ELR (cell line): ENCODE measurements at regions not wholly inside any gene's neighbourhood (a gene's known extent, or its start where the extent isn't known, plus 50 kb on each side); places are given as distances from the start of the nearest gene placed in this dataset.
"Not testable (repeated sequence)": the region's sequence is repeated elsewhere in the genome, so short reads cannot be mapped to it uniquely, and the experiment has no call there.

ENCODE experiments used
- DNase-seq: peaks from one replicate; pipeline ENCODE4 v3.0.0-alpha.2; 2015; ENCODE audit warnings: low read depth

DNA sequence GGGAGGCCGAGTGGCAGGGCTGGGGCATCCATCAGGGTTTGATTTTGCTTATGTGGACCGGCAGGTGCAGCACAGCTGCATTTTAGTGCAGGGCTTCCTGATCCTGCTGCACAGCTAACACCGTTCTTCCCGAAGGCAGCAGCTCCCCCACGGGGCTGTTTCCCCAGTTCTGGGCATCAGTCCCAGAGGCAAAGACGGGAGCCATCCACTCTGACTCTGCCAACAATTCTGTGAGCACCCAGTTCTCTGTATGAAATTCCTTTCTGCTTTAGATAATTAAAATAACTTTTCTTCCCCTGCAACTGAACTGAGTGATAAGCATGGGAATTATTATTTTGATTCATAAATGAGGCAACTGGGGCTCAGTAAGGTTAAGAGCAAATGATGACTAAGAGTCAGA, 262.9 kb upstream of the ATP10A start:
- no peak for DNase-seq

DNA sequence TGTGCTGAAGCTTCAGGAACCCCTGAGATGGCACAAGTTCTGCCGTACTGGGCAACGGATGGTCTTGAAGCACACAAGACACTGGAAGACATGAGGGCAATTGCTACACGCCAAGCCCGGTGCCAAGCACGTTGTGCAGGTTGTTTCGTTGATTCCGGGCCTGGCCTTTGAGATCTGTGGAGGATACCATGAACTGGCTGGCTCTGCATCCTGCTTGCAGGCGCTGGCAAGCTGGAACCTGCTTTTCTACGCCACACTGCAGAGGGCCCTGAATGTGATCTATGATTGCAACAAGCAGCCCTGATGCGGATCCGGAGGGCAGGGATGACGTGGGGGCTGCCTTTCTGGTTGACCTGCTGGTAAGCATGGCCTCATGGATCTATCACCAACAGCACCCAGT, 262.5 kb upstream of the ATP10A start:
- DNase-seq: no peak

DNA sequence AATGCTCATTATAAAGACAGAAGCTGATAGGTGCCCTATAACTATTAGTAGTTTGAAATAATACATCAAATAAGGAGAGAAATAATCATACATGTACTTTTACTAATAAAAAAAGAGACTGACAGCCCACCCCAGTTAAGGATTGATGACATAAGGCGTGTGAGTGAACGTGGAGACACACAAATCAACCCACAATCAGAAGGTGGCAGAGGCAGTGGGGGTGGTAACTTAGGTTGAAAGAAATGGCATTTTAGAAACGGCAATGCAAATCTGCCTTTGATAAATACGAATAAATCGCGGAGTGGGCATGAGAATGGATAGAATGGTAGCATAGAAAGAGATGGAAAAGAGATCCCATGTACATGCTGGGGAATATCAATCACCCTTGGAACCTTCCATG, 256.2 kb upstream of the ATP10A start:
- no peak for DNase-seq

DNA sequence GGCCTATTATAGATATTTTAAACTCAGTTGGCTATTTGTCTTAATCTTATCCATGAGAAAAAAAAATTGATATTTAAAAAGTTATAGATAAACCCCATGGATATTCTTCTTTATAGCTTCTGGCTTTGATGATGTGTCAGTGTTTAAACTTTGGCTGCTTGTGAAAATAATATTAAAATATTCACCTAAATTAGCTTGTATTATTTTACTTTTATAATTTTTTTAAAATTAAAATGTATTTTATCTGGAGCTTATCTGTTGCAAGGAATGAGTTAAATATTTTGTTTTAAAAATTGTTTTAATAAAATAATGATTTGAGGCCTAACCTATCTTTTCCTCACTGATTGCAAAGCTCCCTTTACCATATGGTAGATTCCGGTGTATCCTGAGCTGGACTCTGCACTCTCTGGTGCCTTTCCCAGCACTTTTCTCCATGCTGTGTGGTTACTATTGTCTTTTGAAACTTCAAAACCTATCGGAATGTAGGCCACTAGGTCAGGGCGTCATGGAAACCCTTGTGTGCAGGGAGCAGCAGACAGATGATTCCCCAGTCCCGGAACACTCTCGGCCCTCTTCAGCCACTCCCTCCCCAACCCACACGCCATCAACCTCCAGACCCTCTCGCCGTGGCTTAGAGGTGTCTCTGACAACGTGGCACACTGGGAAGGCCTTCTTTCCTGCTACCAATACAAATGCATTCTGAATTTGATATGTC, 252.3 kb upstream of the ATP10A start:
- no peak for DNase-seq

DNA sequence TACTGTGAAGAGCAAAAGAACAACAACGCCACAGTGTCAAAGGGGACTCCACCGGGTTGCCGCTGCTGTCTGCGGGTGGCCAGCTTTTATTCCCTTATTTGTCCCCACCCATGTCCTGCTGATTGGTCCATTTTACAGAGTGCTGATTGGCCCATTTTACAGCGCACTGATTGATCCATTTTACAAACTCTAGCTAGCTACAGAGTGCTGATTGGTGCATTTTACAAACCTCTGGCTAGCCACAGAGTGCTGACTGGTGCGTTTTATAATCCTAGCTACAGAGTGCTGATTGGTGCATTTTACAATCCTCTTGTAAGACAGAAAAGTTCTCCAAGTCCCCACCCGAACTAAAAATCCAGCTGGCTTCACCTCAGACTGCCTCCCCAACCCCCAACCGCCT, 251.0 kb upstream of the ATP10A start:
- not testable (repeated sequence) for DNase-seq

DNA sequence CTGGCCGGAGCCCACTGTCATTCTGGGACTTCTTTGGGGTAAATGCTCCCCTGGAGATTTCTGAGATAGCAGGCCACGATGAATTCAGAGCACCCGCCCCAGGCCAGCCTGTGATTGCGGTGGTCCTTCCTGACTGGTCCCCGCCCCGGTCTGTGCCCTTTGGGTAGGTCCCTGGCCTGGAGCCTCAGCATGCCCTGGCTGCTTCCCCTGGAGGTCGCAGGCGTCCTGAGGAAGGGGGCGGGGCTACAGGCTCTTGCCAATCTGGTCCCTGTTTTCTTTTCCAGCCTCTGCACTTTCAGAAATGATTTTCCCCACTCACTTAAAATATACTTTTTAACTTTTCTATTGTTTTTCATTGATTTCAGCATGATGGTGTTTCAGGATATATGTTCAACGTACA, 250.2 kb upstream of the ATP10A start:
- DNase-seq: no peak

DNA sequence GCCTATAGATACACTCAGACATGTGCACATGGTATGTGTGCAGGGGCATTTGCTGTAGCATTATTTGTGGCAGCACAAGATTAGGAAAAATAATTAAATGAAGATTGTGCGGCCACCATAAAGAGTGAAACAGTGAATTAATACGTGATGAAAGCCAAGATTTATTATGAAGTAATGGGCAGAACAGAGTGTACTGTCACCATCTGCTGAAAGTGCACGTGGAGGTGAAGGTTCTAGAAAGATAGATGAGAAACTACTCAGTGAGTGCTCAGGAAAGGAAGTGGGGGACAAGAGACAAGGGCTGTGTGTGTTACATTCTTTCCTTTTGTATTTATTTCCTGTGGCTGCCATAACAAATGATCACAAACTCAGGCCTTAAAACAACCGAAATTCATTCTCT, 246.1 kb upstream of the ATP10A start:
- no peak for DNase-seq

DNA sequence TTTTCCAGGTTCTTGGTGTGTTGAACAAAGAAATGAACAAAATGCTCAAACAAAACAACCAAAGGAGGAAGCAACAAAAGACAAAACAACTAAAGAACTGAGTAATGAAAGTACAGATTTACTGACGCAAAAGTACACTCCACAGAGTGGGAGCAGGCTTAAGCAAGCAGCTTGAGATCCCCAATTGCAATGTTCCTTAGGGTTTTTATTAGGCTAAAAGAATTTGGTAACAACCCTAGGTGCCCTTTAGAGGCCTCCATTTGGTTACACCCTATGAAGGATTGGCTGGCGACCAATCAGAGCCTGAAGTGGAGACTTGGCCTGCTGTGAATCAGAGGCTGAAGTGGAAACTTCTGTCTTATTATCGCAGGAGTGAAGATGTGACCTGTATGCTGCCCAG, 243.4 kb upstream of the ATP10A start:
- DNase-seq: no peak

DNA sequence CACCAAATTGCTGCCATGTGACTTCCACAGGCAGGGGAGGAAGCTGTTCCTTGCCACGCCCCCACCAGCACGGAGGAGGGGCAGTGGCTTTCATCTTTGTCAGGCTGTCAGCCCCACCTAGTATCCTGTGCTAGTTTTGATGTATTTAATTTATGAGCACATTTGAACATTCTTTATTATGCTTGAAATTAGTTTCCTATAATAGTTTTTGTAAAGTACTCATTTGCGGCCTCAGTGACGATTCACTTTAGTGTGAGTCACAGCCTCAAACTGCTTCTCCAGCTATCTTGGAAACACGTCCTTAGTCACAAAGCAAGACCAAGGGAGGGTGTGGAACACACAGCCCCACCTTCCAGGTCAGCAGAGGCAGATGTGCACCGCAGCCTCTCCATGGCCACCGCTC, 239.9 kb upstream of the ATP10A start:
- DNase-seq: no peak

DNA sequence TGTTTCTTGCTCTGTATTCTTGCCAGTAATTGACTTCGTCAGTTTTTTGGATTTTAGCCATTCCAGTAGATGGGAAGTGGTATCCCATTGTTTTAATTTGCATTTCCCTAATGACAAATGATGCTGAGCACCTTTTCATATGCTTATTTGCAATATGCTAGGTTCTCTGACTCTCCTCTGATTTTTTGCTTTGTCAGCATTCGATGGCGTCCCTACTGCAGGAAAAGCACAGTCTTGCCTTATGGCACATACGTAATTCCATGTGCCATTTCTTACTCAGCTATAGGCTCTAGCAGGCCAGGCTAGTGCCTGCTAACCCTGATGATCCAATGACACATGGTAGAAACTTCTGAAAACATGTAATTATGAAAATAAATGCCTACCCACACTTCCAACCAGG, 239.2 kb upstream of the ATP10A start:
- DNase-seq: no peak

DNA sequence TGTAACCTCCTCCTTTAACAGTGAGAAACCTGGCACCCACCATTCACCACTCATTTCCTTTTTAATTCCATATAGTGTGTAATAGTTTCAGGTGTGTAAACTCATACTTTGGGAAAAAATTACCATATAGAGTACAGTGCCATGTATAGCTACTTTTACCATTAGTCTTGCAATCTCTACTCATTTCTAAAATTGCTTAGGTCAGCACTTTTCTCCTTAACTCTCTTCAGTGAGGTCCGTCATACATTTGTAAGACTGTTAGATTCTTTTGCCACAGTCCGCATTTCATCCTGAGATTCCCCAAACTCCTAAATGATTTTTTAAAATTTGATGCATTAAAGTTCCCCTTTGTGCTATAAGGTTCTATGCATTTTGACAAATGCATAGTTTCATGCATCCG, 238.3 kb upstream of the ATP10A start:
- no peak for DNase-seq

DNA sequence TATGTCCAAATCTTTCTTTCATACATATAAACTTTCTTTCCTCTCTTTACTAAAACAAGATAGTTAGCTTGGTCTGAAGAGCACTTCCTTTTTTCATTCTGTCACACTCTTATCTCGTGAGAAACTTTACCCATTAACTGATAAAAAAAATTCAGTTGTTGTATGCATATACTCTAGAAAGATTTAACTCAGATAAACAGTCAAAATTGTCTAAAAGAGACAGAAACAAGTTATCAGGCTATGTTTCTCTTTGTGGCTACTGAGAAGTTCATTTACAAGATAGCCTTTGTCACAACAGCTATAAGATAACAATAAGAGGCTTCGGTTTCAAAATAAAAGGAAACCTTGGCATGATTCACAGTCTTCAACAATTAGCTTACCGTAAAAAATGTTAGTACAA, 235.7 kb upstream of the ATP10A start:
- no peak for DNase-seq

DNA sequence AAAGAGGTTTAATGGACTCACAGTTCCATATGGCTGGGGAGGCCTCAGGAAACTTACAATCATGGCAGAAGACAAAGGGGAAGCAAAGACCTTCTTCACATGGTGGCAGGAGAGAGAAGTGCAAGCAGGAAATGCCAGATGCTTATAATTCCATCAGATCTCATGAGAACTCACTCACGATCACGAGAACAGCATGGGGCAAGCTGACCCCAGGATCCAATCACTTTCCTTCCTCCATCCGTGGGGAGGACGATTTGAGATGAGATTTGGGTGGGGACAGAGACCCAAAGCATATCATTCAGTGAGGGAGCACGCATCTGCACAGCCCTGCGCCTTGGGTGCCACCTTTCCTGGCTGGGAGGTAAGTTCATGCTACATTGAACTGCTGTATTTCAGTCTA, 234.1 kb upstream of the ATP10A start:
- no peak for DNase-seq

DNA sequence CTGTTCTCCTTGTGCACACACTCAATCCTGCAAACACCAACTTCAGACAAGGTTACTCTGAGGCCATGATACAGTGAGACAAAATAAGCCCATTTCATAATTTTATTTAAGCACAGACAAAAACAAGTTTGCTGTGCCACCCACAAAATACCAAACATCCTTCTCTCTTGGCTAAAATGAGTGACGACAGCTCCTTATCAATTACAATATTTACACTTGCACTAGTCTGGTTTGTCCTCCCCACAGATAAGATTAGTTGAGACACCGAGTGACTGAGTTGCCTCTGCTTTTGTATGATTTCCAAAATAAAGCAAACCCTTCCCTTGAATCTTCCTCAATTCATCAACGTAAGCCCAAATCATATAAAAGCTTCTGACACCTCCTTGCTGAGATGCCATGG, 233.5 kb upstream of the ATP10A start:
- no peak for DNase-seq

DNA sequence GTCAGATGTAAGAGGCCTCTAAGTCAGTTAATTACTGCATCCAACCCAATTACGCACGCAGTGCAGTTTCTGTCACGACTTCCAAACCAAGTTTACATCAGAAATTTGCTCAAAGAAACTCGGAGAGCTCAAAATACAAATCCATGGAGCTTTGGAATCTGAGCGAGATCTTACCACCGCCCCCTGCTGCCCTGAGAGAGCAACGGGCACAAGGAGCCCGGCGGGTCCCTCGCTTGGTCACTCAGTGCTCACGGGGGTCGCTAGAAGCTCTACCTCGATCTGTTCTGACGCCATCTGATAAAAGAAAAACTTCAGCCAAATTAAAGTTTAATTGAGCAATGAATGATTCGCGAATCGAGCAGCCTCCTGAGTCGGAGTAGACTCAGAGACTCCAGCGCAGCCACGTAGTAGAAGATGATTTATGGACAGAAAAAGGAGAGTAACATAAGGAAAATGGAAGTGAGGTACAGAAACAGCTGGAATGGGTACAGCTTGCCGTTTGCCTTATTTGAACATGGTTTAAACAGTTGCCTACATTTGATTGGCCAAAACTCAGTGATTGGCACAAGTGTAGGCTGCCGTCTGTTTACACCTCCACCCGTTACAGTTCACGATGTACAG, 232.7 kb upstream of the ATP10A start:
- DNase-seq: no peak

DNA sequence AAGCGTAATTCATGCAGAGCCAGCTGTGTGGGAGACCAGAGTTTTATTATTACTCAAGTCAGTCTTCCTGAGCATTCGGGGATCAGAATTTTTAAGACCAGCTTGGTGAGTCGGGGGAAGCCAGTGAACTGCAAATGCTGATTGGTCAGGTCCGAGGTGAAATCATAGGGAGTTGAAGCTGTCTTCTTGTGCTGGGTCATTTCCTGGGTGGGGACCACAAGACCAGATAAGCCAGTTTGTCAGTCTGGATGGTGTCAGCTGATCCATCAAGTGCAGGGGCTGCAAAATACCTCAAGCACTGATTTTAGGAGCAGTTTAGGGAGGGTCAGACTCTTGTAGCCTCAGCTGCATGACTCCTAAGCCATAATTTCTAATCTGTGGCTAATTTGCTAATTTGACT, 228.1 kb upstream of the ATP10A start:
- DNase-seq: no peak

DNA sequence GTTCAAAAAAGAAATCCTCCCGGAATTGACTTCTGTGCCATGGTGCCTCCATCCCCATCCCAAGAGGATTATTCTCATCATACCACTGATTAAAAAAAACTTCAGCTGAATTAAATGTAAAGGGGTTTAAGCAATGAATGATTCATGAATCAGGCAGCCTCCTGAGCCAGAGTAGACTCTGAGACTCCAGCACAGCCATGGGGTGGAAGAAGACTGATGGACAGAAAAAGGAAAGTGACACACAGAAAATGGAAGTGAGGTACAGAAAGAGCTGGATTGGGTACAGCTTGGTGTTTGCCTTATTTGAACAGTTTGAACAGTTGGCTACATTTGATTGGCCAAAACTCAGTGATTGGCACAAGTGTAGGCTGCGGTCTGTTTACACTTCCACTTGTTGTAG, 224.8 kb upstream of the ATP10A start:
- DNase-seq: no peak

DNA sequence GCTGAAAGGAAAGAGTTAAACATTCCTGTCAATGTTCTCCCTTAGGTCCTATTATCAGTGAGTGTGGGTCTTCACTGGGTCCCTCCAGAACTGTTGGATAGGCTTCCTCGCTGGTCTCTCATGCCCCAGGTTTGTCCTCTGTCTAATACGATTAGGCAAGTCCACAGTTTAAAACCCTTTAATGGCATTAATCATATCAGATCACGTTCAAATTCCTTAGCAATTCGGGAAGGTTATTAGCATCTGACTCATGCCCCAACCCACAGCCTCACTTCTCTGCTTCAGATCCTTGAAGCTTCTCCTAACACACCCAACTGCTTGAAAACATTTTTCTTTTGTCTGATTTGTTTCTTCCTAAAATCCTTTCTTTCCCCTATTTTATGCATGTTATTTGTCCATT, 224.3 kb upstream of the ATP10A start:
- DNase-seq: peak; percentile 1

DNA sequence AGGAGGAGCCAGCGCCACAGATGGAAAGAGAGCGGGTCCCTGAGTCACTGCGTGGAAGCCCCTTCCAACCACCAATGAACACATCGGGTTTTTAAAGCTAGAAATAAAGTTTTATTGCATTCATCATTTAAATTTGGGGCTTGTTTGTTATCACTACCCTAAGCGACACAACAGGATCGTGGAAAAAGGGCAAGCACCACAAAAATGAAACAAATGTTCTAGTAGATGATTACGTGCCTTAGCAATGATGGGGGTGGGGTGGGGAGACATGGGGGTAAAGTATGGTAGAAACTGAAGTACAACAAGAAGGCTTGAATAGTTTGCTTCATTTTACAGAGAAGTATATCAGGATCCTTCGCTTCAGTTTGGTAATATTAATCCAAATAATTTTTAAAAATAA, 221.6 kb upstream of the ATP10A start:
- DNase-seq: no peak

DNA sequence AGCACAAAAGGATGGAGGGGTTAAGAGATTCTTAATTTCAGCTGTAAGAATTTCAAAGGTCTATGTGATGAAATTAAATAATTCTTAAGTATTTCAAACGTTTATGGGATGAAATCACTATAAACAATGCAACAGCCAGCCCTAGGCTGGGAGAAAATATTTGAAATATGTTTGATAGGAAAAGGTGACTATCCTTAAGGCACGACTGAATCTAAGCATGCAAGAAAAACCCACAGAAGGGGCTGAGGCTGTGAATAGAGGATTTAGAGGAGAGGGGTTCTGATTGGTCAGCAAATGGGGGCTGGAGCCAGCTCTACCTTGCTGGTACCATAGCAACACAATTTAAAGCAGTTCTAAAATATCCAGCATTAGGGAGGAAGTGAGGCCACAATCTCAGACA, 220.8 kb upstream of the ATP10A start:
- no peak for DNase-seq

DNA sequence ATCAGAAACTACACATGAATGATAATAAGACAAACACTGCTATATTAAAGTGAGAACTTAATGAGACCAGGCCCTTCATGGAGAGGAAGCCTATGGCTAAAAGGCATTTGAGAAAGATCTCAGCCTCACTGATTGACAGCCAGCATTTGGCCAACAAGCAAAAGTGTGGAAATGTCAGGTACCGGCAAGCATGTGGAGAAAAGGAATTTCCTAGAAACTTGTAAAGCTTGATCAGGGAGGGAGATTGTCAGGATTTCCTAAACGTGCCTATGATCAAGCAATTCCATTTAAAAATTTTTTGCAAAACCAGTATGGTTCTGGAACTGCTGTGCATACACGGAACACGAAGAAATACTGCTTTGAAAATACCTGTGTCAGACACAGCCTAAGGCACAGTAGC, 220.3 kb upstream of the ATP10A start:
- DNase-seq: no peak

DNA sequence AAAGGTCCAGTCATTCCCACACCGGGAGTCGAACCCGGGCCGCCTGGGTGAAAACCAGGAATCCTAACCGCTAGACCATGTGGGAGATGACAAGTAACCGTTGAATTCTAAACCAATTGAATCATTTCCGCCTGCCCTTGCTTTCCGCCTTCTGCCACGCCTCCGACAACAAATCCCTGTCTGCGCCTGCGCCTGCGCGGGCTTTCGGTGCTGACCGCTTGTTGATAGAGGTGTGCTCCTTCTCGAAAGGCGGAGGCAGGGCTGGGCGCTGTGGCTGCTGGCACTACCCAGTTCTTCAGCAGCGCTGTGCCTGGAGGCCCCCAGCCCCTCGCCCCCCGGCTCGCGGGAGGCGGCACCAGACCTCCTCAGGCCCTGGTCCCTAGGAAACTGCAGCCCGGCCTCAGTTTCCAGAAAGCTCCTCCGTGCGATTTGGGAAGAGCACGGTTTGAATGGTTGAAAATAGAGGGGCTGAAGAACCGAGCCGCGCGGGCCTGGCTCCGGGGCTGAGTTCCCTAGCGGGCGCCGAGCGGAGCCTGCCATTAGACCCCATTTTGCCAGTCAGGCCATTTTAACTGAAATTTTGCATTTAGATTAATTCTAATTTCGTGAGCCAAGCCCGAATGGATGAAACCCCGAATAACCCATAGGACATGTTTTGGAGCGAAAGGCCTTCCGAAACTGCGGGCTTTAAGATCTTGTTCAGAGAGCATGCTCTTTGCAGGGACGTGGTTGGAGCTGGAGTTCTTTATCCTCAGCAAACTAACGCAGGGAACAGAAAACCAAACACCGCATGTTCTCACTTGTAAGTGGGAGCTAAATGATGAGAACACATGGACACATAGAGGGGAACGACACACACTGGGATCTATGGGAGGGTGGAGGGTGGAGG, 219.3 kb upstream of the ATP10A start:
- peak; percentile 89 for DNase-seq

DNA sequence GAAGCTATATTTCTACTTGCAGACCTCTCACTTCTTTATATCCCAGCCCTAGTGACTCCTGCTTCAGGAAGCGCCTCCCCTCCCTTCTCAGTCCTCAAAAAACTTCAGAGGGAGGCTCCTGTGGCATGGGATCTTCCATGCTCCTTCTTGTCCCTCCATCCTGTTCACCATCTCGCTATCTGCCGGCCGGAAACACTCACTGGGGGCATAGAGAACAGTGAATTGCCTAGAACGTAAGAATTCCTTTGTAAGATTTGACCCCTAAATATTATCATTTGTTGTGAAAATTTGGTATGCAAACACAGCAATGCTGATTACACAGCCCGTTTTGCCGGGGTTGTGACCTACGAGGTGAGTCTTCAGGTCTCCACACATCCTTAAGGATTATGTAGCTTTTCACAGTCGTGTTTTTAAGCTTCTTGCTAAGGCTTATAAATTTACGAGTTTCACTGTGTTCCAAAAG, 218.7 kb upstream of the ATP10A start:
- DNase-seq: no peak
